GM21717 (cell line): ENCODE measurements at regions not wholly inside any gene's neighbourhood (a gene's known extent, or its start where the extent isn't known, plus 50 kb on each side); places are given as distances from the start of the nearest gene placed in this dataset.

Source experiments
- ATAC-seq: cut with Tn5 transposase; IDR thresholded peaks from one replicate; pipeline ENCODE4 v1.9.1; 2021; ENCODE audit warnings: mild to moderate bottlenecking, moderate library complexity; ENCODE audit not compliant: unreplicated experiment

DNA sequence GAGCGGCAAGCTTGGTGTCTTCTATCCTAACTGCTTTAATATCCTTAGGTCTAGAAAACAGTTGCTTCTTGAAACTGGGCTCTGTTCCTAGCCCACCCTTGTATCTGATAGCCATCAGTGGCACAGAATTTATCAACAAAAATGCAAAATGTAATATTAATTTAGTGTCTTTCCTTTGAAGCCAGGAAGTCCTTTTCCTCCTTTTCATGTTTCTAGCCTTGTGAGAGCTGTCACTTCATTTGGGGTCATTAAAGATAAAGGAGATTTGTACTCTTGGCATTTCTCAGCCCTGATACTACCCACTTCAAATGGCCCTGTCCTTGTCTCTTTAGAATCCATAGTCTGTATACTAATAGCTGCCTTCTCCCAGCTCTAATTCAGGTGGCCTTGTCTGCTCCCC is 111.0 kb downstream of the GAS1 start:
- no peak for ATAC-seq

DNA sequence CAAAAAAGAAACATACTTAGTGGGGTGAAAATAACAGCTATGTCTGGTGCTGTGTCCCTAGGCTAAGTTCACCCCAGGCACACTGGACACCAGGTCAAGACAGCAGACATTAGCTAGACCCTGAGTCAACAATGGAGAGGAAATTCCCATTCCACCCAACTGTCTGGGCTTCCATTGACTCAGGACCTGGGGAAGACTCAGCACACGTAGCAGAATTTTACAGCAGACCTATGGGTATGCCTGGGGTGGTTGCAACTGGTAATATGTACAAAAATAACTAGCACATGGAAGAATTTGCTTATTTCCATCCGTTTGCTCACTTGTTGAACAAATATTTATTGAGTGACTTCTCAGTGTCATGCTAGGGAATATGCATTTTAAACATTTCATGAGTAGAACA is 117.0 kb downstream of the GAS1 start:
- no peak for ATAC-seq

DNA sequence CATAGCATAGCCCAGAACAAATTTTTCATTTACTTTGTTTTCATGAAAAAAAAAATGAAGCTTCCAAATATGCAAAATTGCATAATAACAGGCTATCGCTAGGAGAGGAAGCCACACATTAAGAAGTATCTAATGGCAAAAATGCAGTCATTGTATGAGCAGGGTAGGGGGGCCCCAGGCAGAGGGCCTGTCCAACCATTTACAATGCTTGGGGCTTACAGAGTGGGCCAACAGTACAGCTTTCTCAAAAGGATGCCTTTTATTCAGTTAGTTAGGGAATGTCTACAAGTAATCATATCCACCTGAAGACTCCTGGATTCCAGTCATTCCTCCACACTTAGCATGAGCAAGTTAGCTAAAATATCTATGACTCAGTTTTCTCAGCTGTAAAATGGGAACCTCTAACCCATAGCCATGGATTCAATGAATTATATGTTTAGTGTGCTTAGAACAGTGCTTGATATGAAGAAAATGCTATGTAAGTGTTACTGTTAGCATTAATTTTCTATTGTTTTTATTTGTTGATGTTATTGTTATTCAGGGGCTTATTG is 117.7 kb downstream of the GAS1 start:
- ATAC-seq: no peak

GRCh38 chr9:86828631-86829030 is 118.7 kb downstream of the GAS1 start:
- no peak for ATAC-seq

DNA sequence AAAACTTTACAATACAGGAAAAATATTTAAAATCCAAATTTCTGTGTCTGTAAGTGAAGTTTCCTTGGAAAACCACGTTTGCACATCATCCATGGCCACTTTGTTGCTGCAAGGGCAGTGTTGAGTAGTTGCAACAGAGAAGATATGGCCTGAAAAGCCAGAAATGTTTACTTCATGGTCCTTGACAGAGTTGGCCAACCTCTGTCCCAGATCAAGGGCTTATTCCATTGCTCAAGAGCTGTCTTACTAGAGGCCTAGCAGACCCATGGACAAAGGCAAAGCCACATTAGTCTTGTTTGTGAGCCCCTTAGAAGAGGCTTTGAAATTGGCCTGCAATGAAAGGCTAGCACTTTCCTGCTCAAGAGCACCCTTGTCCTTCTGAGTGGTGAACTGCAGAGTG is 119.4 kb downstream of the GAS1 start:
- no peak for ATAC-seq

DNA sequence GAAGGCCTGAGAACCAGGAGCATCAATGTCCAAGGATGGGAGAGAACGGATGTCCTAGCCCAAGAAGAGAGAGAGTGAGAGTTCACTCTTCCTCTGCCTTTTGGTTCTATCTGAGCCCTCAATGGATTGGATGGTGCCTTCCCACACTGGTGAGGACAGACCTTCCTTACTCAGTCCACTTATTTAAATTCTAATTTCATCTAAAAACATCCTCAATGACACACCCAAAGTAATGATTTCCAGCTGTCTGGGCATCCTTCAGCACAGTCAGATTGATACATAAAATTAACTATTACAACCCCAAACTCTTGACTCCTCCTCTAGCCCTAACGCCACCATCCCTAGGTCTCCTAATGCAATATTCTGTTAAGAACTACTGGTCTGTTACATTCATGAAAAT is 122.0 kb downstream of the GAS1 start:
- no peak for ATAC-seq

DNA sequence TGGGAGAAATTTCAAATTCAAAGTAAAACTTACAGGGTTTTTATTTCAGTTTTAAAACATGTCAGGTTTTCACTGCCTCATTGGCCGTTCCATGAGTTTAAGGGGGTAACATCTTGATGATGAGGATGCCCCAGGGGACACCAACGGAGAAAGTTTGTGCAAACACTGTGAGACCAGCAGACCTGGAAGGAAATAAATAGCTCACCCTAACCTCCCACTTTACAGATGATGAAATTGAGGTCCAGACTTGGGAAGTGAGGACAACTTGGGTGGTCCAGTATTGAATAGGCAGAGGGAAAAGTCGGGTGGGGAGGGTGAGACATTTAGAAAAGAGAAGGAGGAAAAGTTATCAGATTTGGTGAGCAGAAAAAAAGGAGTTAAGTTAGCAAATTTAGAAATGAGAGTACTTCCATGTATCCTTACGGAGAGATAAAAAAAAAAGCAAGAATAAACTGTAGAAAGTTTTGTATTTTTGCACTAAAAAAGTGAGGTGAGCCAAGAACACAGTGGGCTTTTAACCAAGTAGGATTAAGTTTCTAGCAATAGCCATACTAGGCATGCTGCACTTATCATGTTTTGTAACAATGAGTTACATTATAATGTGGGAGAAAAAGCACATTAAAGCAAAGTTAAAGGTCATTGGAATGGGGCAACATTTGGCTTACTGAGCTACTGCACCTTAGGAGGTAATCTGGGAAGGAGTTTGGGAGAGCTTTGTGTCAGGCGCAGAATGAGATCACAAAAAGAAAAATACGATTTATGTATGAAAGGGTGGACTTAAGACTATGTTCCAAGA is 125.1 kb downstream of the GAS1 start:
- ATAC-seq: no peak

GRCh38 chr9:86821006-86821845 is 126.1 kb downstream of the GAS1 start:
- ATAC-seq: no peak

GRCh38 chr9:86819552-86819951 is 127.8 kb downstream of the GAS1 start:
- ATAC-seq: no peak

DNA sequence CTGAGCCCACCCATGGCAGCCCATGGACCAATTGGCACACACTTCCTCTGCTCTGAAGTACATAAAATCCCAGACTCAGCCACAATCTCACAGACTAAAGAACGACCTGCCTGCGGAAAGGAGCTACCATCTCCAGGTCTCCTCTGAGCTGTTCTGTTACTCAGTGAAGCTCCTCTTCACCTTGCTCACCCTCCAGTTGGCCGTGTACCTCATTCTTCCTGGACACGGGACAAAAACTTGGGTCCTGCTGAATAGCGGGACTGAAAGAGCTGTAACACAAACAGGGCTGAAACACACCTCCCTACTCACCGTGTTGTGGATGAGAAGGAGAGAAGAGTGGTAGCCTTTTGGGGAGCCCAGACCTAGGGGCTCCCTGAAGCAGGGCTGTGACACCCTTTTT is 128.7 kb downstream of the GAS1 start:
- no peak for ATAC-seq

DNA sequence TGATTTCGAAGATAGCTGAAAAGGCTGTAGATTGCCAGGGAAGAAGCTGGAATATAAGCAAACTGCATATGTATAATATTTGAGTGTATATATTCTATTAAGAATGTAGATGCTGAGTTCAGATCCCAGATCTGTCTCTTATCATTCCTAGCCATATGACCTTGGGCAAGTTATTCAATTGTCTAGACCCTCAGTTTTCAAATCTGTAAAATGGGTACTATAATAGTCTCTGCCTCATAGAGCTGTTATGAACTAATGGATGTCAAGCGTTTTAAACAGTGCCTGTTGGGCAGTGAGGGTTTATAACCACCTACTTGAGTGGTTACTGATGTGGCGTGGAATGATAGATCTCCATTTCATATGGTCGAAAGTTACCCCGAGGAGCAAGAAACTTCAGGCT is 130.4 kb downstream of the GAS1 start:
- no peak for ATAC-seq

DNA sequence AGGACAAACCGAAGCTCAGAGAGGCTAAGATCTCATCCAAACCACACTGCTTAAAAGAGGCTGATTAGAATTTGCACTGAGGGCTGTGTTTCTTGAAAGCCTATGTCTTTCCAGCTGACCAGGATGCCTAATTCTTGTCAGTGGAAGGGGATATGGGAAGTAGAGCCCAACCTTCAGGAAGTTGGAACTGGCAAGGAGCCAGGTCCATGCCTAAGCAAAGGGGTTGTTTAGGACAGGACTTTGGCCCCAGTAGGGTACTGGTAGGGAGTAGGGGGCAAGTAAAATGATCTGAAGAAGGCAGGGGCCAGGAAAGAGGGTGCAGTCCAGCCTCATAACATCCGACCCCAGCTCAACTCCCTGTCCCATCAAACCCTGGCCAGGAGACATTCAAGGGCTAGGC is 130.9 kb downstream of the GAS1 start:
- no peak for ATAC-seq

- no peak for ATAC-seq
Measured at GRCh38 chr9:86812616-86813015, 134.7 kb downstream of the GAS1 start.

DNA sequence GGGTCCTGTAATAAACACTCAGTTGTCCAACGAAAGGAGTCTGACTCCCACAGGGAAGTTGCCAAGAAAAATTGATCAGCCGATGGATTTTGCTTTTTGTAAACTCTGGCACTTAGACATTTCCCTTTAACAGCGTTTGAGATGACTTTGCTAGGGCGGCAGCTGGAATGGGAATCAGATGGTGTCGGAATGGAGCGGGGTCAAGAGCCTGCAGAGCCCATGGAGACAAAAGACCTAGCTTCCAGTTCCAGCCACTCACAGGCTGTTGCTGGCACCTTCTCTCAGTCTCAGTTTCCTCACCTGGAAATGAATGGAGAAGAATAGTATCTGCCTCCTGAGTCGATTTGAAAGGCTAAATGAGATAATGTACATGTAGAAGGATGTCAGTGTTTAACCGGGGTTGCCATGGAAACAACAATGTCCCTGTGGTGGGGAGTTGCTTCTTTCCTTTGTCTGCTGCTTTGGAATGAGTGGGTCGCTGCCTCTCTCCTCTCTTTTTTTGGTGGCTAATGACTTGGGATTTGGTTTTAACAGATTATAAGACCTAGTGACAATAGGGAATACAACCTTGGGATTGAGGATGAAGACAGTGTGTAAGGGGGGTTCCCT is 137.4 kb downstream of the GAS1 start:
- no peak for ATAC-seq

GRCh38 chr9:86809151-86809550 is 138.2 kb downstream of the GAS1 start:
- ATAC-seq: no peak

DNA sequence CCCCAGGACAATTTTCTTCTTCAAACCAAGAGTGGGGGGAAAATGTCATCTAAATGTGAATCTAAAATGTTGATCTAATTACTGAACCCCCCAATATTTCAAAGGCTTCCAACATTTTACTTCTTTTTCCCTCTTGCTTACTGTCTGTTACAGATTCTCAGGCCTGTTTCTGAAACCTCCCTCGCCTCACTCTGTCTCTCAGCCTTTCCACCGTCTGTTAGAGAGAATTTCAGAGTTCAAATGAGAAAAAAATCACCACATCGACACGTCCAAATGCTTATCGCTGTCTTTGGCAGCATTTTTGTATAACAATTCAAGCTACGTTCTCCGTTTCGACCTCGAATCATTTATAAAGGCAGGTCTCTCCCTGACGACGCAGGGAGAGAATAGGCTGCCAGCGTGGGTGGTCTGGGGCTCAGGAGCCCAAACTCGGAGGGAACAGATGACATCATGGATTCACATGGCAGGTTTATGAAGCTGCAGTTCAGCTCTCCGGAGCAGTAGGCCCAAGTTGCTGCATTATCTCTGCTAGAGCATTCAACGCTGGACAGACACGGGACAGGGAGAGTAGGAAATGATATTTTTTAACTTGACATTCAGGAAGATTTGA is 139.8 kb downstream of the GAS1 start:
- ATAC-seq: no peak

GRCh38 chr9:86804011-86804410 is 143.3 kb downstream of the GAS1 start:
- no peak for ATAC-seq

DNA sequence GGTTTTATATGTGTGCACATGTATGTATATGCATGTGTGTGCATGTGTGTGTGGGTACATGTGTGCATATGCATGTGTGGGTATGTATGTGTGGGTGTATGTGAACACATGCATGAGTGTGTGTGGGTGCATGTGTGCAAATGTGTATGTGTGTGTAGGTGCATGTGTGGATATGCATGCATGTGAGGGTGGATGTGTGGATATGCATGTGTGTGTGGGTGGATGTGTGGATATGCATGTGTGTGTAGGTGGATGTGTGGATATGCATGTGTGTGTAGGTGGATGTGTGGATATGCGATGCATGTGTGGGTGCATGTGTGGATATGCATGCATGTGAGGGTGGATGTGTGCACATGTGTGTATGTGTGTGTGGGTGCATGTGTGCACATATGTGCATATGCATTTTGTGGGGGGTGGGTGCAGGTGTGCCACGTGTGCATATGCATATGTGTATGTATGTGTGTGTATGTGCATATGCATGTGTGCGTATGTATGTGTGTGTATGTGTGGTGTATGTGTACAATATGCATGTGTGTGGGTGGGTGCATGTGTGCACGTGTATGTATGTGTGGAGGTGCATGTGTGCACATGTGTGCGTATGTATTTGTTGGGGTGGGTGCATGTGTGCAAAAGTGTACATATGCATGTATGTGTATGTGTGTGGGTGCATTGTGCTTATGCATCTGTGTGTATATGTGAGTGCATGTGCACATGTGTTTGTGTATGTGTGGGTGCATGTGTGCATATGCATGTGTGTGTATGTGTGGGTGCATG is 144.2 kb downstream of the GAS1 start:
- ATAC-seq: no peak

- ATAC-seq: no peak
Measured at GRCh38 chr9:86801246-86801645, 146.1 kb downstream of the GAS1 start.

DNA sequence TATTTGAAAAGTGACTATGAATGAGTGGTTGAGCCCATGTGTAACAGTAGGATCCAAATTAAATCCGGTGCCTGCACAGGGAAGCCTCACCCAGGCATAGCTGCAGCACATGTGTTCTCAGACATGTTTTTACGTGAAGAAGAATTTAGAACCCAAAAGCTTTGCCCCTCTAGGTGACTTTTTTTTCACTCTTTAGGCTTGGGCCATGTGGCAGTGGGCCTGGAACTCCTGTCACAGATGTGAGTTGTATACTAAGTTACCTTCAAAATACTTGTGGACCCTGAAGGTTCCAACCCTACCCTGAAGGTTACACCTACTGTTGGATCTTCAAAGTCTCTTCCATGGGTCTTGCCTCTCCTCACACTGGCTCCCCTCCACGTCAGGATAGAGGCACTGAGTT is 146.6 kb downstream of the GAS1 start:
- no peak for ATAC-seq
